HL-60/S4 treated with phorbol 12-myristate 13-acetate at 8.2 ng/mL for 4 days and 3 days (cell line): ENCODE measurements at regions not wholly inside any gene's neighbourhood (a gene's known extent, or its start where the extent isn't known, plus 50 kb on each side); places are given as distances from the start of the nearest gene placed in this dataset.

Source experiments
- in situ Hi-C: fragments of 300-500 bp; cut with MboI; formaldehyde crosslinking; loops from 2 replicates; pipeline ENCODE4 v1.15.0; 2022; ENCODE audit warnings: low sequenced_read_pairs

DNA sequence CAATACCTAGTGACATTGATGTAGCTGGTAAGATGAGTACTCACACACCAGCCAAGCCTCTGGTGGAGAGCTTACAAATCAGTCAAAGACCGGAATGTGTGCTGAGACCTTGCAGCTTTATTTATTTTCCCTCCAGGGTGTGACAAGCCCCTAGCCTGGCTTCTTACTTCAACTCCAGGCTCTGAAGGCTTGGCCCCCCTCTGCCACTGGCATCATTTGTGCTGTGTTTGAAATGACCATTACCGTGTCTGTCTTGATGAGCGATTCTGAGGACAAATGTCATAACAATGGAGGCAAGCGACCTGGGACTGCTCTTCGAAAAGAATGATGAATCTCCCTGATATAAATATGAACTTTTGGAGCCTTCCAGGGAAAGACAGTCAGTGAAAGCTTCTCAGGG lies 749.9 kb upstream of the HS6ST1 start:
- in situ Hi-C loops = no loop called here

DNA sequence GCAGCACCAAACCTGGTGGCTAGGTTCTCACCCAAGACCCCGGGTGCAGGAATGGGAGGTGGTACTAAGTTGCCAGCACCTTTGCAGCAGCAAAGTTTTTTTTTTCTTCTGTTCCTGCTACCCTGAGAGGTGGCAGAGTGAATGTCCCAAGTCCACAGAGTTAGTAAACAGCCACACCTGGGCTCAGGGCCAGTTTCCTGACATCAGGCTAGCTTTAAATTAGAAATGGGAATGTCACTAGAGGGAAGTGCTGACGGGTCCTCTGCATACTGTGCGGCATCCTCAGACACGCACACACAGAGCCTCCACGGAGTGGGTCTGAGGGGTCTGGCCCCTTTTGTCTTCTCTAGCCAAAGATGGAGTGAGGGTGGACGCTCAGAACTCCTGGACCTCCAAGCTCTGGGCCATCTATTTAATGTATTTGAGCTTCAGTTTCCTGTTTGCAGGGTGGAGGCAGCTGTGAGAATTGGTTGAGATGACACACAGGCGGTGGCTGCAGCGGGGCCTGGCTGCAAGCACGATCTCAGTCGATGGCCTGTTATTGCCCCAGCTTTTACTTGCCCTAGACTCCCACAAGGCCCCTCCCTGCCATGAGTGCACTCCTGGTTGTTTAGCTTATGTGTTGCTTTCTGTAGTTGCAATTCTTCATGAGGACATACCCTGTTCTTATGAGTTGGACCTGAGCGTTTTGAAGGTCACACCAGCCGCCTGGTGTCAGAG lies 751.4 kb upstream of the HS6ST1 start:
- in situ Hi-C loops = no loop called here

DNA sequence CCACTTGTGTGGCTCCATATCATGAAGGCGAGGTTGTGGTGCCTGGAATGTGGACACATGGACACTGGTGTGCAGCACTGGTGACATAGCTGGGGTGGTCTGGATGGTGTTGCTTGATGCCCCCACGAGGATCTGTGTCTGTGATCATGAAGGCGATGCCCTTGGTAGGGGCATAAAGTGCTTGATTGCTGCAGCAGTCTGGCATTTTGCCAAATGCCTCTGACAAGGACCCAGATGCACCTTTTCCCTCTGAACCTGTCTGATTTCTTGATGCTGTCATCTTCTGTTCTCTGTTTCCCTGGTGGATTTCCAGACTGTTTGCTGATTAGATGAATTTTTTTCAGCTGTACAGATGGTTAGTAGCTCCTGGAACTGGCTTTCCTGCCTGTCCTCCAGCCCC lies 752.0 kb upstream of the HS6ST1 start:
- in situ Hi-C loops = no loop called here

DNA sequence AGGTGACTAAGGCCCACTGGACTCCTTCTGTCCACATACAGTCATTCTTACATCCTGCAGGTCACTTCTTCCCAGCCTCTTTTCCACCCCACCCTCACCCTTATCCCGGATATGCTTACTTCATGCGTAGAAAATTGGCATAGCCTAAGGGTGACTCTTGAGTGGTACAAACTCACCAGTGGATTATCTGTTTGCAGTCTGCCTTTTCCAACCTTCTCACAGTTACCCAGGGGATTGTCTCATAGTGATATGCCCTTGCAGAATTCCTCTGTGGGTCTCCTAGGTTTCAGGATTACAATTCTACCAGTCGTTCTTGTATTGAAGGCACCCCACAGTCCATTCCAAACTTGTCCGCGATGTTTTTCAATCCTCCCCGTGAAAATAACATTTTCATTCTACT lies 752.9 kb upstream of the HS6ST1 start:
- in situ Hi-C loops = no loop called here

DNA sequence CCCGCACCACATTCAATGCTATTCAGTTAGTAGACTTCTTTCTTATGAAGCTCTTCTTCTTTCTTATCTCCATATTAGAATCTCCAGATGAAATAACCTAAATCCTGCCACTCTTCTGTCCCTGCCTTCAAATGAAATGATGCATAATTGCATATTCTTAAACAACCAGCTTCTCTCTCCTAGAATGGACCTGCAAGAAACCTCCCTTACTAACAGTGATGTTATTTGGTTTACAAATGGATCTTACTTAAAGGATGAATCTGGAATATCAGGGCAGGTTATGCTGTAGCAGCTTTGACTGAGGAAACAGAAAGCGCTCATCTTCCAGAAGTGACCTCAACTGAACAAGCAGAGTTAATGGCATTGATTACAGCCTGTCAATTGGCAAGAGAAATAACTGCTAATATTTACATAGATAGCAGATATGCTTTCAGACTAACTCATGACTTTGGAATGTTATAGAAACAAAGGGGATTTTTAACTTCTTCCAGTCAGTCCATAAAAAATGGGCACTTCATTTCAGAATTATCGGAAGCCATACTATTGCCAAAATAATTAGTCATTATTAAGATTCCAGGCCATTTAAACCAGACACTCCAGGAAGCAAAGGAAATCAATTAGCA lies 755.7 kb upstream of the HS6ST1 start:
- in situ Hi-C loops = no loop called here

DNA sequence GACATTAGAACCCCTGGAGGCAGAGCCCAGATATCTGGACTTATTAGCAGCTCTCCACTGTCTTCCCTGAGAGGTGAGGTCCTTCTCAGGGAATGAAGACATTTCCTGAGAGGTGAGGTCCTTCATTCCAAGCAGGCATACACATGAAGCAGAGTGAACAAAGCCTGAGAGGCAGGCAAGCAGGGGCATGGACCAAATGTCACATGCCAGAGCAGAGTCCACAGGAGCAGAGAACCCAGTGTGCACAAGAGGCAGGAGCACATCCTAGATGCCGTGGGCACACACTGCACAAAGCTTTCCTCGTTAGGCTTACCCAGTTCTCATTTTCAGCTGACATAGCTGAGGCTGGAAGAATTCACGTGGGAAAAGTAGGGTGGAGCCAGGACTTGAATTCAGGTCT lies 759.9 kb upstream of the HS6ST1 start:
- in situ Hi-C loops = no loop called here

DNA sequence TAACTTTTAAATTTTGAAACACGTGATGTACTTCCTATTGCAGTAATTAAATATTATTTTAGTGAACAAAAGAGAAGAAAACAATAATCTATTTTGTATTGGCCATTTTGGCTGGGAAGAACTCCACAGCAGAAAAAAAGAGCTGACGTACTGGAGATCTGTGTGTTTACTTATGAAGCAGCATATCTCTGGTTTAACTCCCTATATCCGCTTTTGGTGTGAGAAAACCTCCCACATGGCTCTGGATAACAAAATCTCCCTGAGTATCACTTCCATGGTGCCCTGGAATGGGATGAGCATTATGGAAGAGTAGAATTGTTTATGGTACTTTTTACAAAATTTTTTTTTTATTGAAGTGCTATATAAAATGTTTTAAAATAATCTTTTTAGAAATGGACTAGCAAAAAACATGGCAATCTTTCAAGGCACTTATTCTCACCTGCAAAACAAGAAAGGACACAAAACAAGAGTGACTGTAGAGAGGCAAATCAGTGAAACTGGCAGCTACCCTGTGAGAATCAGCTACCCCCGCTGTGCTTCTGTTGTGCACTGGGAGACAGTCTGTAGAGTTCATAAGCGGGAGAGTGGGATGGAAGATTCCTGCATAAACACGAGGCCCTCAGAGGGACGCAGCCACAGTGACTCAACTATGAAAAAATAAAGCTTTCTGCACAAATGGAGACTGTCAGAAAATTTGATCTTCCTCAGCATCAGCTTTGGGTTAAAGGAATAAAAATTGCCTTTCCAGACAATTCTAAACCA lies 762.2 kb upstream of the HS6ST1 start:
- in situ Hi-C loops = no loop called here

DNA sequence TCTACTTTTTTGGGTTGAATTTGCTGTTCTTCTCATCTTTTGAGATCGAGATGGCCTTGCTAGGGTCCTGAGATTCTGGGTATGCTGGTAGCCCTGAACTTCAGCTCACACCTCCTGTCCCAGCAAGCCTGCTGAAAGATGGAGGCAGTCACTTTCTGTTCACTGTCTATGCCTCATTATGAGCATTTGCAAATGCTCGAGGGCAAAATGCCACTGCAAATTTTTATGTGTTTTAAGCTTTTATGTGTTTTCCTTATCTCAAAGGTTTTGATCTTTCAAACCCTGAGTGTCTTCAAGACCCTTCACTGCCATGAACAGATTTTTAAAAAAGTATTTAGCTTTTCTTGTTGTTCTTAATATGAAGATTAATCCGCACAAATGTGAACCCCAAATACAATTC lies 766.7 kb upstream of the HS6ST1 start:
- in situ Hi-C loops = no loop called here

DNA sequence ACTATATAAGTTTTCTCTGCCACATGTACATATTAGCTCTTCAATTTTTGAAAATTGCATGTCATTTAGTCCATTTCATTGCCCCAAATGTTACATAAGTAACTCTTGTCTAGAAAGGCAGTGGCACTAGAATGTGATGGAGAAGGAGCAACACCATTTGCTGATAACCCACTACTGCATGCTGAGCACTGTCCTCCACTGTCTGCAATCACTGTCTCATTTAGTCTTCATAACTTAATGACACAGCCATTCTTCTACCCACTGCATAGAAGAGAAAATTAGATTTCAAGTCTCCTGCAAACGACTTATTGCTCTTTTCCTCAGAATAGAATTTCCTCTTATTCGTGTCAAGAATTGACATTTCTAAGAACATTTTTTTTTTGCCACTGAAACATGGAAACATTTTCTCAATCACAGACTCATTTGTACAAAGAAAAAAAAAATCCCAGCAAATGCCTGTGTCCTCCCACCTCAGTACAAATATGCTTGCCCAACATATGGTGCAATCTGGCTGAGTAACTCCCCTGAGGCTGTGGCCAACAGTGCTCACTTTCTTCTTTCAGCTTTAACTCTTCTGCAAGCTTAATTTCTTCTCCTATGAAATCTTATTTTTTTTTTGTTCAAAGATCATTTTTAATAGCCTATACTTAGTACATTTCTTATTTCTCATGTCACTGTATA lies 768.6 kb upstream of the HS6ST1 start:
- in situ Hi-C loops = no loop called here

DNA sequence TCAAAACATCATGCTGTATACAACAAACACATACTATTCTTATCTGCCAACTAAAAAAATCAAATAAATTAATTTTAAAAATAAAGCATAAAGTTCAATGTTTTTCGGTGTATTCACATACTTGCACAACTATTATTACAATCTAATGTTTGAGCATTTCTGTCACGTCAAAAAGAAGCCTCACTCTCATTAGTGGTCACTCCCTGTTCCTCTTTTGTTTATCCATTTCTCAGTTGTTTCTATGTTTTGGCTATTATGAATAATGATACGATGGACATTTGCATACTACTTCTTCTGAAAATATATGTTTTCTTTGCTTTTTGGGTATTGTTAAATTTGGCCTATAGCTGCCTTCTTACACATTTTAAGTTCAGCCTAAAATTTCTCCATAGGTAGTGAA lies 773.0 kb upstream of the HS6ST1 start:
- in situ Hi-C loops = no loop called here

DNA sequence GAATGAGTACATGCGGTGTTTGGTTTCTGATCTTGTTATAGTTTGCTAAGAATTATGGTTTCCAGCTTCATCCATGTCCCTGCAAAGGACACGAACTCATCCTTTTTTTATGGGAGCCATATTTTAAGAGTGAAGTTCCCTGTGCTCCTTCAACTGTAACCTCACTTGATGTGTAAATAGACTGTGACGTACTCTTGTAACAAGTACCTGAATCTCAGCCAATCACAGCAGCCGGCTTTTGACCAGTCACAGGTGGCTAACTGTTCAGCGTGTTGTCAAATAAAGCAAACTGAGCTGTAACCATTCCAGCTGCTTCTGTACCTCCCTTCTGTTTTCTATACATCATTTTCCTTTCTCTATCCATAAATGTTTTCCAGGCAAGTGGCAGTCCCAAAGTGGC lies 774.3 kb upstream of the HS6ST1 start:
- in situ Hi-C loops = no loop called here

DNA sequence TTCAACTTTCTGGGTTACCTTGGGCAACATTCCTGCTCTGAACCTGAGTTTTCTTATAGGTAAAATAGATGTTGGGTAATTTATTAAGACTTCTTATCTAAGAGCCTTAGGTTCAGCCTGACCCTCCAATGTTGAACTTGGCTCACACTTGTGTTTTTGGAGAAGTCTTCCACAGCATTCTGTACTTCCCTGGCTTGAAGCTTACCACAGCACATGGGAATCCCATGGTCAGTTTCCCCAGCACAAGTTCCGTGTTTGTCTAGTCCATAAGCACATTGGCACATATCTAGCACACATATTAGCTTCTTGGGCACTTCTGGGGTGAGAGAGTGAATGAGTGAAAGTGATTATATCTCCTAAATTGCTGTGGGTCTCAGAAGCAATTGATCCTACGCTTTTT lies 782.5 kb upstream of the HS6ST1 start:
- in situ Hi-C loops = no loop called here

DNA sequence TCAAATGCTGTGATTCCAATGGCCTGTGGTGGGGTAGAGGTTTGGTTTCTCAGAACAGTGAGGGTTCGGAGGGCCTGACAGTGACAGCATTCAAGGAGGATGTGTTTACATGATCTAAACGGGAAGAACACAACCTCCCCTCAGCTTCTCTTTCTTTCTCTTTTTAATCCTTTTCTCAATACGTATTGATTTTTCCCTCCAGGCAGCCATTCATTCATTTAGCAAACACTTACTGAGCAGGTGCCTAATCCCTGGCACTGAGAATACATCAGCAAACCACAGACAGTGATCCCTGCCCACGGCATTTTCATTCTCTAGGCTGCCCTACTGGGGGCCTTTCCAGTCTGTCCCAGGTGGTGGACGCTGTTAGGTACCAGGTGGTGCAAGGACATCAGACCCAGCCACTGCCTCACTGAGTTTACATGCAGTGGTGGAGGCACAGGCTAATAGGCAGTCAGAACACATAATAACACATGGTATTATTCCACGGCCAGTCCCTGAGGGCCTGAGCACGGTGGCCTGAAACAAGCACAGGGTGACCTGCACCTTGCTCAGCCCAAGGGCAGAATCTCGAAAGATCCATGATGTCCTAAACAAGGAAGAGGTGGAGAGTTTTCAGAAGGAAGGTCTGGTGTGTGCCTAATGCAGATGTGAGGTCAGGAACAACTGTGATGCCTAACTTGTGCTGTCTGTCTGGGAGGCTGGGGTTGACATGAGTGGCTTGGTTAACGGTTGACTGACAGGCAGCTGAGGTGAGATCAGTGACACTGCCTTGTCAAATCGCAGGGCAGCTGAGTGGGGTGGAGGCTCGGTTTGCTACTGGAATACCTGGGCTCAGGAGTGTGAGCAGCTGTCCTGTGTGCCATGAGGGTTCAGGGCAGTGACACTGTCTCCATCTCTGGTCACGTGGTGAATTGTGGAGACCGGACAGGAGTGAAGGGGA lies 785.5 kb upstream of the HS6ST1 start:
- in situ Hi-C loops = no loop called here

DNA sequence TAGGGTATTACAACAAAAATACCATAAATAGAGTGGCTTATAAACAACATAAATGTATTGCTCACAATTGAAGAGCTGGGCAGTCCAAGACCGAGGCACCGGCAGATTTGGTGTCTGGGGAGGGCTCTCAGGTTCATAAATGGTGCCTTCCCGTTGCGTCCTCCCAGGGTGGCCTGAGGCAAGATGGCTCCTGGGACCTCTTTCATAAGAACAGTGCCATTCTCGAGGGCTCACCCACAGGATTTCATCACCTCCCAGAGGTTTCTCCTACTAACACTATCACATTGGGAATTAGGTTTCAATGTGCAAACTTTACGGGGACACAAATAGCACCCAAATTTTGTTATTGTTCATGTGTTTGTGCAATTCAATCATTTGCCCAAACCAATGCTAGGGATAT lies 793.5 kb upstream of the HS6ST1 start:
- in situ Hi-C loops = no loop called here

DNA sequence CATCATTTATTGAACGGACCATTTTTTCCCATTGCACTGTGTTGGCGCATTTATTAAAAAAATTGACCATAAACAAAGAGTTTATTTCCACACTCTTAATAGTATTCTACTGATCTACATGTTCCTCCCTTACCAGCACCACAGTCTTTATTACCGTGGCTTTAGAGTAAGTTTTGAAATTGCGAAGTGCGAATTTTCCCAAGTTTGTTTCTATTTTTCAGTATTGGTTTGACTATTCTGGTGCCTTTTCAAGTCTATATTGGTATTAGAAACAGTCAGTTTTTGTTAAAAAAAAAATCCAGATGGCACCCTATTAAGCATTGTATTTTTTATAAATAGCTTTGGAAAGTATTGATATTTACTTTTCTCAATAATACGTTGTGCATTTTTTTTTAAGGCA lies 795.1 kb upstream of the HS6ST1 start:
- in situ Hi-C loops = no loop called here

DNA sequence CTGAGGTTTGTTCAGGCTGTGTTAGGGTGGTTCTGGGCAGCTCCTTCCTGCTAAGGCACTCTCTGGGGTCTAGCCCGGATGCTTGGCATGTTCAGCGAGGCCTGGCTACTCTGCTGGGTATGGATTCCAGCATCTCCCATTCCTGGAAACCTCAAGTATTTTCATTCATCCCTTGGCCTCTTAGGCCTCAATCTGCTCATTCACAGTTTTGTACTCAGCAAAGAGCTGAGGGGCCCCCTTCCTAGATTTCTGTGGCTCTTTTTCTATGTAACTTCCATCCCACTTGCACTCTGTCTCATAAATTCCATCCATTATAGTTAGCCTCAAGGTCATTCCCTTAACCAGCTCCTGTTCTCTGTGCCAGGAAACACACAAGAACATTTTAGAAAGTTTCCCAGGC lies 798.8 kb upstream of the HS6ST1 start:
- in situ Hi-C loops = no loop called here

DNA sequence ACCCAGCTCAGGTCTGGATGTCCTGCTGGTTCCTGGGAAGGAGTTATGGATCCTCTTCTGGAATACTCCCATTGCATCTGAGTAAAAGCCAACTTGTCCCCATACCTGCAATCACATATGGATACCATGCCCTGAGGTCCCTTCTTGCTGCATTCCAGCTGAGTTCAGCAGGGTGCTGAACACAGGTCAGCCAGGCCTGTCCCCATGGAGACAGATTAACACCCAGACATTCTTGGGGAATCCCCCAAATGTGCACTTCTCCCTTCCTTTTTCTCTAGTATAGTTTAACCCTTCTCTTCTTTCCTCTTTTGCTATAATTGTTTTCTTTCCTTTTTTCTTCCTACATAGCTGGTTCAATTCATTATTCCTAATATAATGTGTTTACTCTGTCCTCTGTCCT lies 799.6 kb upstream of the HS6ST1 start:
- in situ Hi-C loops = no loop called here

DNA sequence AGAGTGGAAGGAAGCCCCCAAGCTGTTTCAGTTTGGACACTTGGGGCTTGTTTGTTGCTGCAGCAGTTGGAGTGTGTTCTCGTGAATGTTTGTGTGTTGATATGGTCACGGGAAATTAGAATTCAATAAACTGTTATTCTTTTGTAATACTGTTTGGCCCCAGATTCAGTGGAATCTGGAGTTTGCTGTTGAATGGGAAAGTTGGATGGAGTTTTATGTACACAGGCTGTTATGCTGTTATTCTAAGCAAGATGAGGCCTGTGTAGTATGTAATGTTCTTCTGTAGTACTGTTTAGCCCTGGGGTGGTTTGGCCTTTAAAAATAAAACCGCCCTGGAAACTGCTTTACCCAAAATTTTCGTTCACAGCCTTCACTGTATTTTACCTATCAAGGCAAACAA lies 810.4 kb upstream of the HS6ST1 start:
- in situ Hi-C loops = no loop called here

DNA sequence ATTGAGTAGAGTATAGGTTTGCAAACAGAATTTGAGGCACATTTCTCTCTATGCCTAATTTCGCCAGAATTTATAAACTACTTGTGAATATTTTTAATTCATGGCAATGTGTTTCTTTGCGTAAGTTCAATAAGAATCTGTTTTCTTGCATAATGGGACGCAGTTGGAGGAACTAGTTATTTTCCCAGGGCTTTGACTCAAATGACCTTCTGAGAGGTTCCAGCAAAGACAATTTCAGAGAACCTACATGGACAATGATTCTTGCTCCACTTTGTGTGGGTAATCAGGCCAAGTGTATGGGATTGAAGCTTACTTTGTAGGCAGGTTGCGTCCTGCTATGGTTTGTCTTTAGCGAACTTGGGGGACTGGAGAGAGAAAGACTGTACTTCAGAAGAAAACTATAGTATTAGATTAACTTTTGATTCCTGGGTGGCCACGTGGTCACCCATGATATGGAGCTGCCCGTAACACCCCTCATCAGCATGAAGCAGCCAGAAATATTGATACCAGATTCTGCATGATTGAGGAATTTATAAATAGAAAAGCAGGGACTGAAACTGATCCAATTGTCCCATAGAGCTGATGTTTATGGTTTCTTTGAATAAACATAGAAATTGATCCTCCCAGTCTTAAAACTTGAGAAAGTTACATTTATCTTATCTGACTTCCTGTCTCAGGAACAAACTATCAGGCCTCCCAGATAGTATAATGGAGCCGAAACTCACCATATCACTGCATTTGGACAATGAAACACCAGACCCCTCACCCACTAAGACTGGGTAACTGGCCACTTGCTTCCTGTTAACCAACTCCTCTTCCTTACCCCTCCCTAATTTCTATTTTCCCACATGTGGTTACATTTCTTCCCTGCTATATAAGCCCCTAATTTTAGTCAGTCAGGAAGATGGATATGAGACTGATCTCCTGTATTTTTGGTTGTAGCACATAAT lies 815.3 kb upstream of the HS6ST1 start:
- in situ Hi-C loops = no loop called here
